ENCODE measurements at regions not wholly inside any gene's neighbourhood (a gene's known extent, or its start where the extent isn't known, plus 50 kb on each side); places are given as distances from the start of the nearest gene placed in this dataset.

GRCh38 chr6:30795549-30796293 lies 51.4 kb upstream of the IER3 start:
- H3K27ac ChIP-seq: no peak overlapping the region
- no peaks in the 10 kb centered on the region for H3K36me3 ChIP-seq
- intact Hi-C loops (cut with DNase I; ENCODE audit: low total_unique reads): no loop called here
- peaks cover 0 to 20% (median 5%) of the 10 kb centered on the region in 4 donors for H3K4me1 ChIP-seq
- TF ChIP-seq CTCF (IDR thresholded peaks at IDR 0.05): no peak
- H3K9me3 ChIP-seq: no peaks in the 10 kb centered on the region
- no peak overlapping the region for H3K4me3 ChIP-seq
- no peak for DNase-seq
- H3K27me3 ChIP-seq: no peaks in the 10 kb centered on the region
